ENCODE measurements at regions not wholly inside any gene's neighbourhood (a gene's known extent, or its start where the extent isn't known, plus 50 kb on each side); places are given as distances from the start of the nearest gene placed in this dataset.

DNA sequence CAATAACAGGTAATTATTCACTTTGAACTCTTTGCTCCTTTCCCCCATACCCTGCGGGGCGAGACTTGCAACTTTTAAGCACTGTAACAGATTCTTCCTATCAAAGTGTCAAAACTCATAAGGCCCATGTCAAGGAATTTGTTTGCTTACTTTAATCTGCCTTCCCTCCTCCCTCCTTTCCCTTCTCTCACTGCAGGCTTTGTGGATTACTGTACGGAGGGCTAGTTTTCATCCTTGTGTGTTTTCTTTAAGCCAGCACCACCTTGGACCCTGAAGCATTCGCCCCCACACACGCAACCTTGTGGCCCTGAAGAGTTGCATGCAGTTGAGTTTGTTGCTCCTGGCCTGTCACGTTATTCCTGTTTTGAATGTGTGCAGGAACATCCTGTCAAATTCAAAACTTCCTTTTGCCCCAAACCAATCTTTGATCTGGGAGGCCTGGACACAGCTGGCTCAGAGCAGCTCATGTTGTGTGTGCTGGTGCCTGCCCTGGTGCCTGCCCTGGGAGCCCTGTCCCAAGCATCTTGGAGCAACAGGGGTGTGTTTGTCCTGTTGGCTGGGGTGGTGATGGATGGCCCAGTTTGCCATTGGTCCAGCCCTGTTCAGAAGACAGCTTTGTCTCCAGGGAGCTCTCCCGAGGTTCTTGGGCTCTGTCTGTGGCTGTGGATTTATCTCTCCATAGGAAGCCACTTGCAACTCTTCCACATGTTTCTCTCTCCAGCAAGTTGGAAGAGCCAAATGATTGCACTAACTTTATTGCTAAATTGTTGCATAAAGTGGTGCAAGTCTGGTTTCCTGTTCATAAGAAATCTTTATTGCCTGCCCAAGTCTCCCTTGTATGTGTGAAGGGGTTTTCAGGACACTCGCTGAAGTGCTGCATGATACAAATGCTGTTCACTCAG, 199.6 kb downstream of the VAPA start:
- no peaks in the 10 kb centered on the region for H3K36me3 ChIP-seq
- no peak for TF ChIP-seq POLR2A (IDR thresholded peaks at IDR 0.05)
- TF ChIP-seq, protein P1, sequence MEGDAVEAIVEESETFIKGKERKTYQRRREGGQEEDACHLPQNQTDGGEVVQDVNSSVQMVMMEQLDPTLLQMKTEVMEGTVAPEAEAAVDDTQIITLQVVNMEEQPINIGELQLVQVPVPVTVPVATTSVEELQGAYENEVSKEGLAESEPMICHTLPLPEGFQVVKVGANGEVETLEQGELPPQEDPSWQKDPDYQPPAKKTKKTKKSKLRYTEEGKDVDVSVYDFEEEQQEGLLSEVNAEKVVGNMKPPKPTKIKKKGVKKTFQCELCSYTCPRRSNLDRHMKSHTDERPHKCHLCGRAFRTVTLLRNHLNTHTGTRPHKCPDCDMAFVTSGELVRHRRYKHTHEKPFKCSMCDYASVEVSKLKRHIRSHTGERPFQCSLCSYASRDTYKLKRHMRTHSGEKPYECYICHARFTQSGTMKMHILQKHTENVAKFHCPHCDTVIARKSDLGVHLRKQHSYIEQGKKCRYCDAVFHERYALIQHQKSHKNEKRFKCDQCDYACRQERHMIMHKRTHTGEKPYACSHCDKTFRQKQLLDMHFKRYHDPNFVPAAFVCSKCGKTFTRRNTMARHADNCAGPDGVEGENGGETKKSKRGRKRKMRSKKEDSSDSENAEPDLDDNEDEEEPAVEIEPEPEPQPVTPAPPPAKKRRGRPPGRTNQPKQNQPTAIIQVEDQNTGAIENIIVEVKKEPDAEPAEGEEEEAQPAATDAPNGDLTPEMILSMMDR (IDR thresholded peaks at IDR 0.05) = no peak
- H3K4me3 ChIP-seq (replicated peaks in 1 of 3) = no peak overlapping the region
- no peak for DNase-seq
- no peaks in the 10 kb centered on the region for H3K4me1 ChIP-seq
- H3K9me3 ChIP-seq = no peaks in the 10 kb centered on the region
- WGBS, 2 donors = 77 to 80% methylated on average over 8 of the region's 8 CpGs
- no peaks in the 10 kb centered on the region for H3K27me3 ChIP-seq
- intact Hi-C loops (cut with DNase I) = no loop called here
- H3K27ac ChIP-seq = no peak overlapping the region

DNA sequence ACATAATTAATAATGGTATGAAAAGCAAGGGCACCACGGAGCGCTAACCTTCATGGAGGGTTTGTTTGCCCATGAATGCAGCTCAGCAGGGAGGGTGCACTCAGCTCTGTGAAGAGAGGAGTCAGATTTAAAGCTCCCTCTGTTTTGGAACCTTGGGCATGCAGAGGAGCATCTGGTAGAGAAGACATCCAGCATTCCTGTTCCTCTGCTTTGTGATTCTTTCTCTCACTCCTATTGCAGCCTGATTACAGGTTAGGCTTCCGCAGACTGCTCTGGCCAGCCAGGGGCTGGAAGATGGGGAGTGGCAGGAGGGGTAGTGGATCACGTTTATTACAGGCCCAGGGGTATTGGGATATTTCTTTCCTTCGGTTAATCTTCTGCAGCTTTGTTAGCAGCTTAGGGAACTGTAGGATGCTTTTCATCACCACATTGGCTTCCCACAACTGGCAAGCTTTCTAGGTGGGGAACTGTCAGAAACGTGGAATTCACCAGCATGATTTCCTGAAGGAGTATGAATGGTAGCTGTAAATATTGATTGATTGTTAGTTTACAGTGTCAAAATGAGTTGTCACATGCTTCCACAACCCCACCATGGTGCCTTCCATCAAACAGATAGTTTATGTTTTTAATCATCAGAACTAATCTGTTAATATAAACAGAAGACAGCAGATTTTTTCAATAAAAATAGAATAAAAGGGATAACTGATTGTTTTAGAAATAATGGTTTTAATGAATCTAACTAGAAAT, 201.1 kb downstream of the VAPA start:
- no peak overlapping the region for H3K4me3 ChIP-seq (replicated peaks in 1 of 3)
- no peaks in the 10 kb centered on the region for H3K4me1 ChIP-seq
- H3K36me3 ChIP-seq = no peaks in the 10 kb centered on the region
- H3K27ac ChIP-seq = no peak overlapping the region
- H3K27me3 ChIP-seq = no peaks in the 10 kb centered on the region
- DNase-seq = no peak
- intact Hi-C loops (cut with DNase I) = no loop called here
- H3K9me3 ChIP-seq = no peaks in the 10 kb centered on the region
- no peak for TF ChIP-seq POLR2A (IDR thresholded peaks at IDR 0.05)
- TF ChIP-seq, protein P1 (IDR thresholded peaks at IDR 0.05) = no peak
- 74 to 80% methylated on average over 6 of the region's 6 CpGs for WGBS, 2 donors

DNA sequence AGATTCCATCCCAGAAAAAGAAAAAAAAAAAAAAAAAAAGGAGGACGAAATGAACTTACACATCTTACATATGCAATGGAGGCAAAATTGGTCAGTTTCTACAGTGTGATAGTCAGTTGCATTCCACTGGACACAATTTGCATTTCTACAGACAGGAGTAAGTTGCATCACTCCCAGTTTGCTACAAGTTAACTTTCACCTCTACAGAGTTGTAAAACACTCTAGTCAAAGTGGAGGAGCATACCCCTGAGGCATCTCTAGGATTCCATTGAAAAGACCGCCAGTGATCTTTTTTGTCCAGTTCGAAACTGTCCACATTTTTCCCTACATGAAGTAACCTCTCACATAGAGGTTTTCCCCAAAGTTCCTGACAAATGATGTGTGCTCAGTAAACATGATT, 202.8 kb downstream of the VAPA start:
- 91 to 96% methylated on average over 3 of the region's 3 CpGs for WGBS, 2 donors
- intact Hi-C loops (cut with DNase I) = no loop called here
- no peaks in the 10 kb centered on the region for H3K9me3 ChIP-seq

DNA sequence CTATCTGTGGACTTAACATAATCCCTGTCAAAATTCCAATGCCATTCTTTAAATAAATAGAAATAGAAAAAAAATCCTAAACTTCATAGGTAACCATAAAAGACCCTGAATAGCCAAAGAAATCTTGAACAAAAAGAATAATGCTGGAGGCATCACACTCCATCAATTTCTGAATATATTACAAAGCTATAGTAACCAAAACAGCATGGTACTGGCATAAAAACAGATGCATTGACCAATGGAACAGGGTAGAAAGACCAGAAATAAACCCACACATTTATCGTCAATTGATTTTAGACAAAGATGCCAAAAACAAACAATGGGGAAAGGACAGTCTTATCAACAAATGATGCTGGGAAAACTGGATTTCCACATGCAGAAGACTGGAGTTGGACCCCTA, 205.7 kb downstream of the VAPA start:
- TF ChIP-seq, protein P1 (IDR thresholded peaks at IDR 0.05) = no peak
- no peak for TF ChIP-seq POLR2A (IDR thresholded peaks at IDR 0.05)
- no peaks in the 10 kb centered on the region for H3K9me3 ChIP-seq
- WGBS, 2 donors = 98% methylated on average over 1 of the region's 1 CpG
- intact Hi-C loops (cut with DNase I) = no loop called here
- no peaks in the 10 kb centered on the region for H3K36me3 ChIP-seq
- peaks cover 0 to 6% of the 10 kb centered on the region in 2 donors for H3K4me1 ChIP-seq
- DNase-seq = no peak
- H3K4me3 ChIP-seq (replicated peaks in 1 of 3) = no peak overlapping the region
- no peak overlapping the region for H3K27ac ChIP-seq
- H3K27me3 ChIP-seq = no peaks in the 10 kb centered on the region

More for the DNA sequence above, 202.8 kb downstream of the VAPA start:
- no peak for TF ChIP-seq POLR2A (IDR thresholded peaks at IDR 0.05)
- TF ChIP-seq, protein P1 (IDR thresholded peaks at IDR 0.05) = no peak
- H3K36me3 ChIP-seq = no peaks in the 10 kb centered on the region
- H3K4me3 ChIP-seq (replicated peaks in 1 of 3) = no peak overlapping the region
- H3K27ac ChIP-seq = no peak overlapping the region
- no peak for DNase-seq
- H3K27me3 ChIP-seq = no peaks in the 10 kb centered on the region
- H3K4me1 ChIP-seq = no peaks in the 10 kb centered on the region

DNA sequence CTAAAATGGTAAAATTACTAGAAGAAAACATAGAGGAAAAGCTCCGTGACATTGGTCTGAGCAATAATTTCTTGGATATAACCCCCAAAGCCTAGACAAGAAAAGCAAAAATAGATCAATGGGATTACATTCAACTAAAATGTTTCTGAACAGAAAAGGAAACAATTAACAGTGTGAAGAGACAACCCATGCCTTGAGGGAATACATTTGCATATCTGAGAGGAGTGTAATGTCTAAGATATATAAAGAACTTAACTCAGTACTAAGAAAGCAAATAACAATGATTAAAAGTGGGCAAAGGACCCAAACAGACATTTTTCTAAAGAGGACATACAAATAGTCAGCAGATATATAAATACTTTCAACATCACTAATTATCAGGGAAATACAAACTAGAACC, 206.2 kb downstream of the VAPA start:
- Histone ChIP-seq H3K4me1 (peaks cover 0 to 6% of the 10 kb centered on the region in 2 donors), H3K27me3 (no peaks in the 10 kb centered on the region), H3K27ac (no peak overlapping the region), H3K36me3 (no peaks in the 10 kb centered on the region), H3K4me3 (replicated peaks in 1 of 3) (no peak overlapping the region), H3K9me3 (no peaks in the 10 kb centered on the region)
- TF ChIP-seq, protein P1 (IDR thresholded peaks at IDR 0.05) = no peak
- TF ChIP-seq POLR2A (IDR thresholded peaks at IDR 0.05) = no peak
- DNase-seq = no peak
- intact Hi-C loops (cut with DNase I) = no loop called here
- 89 to 91% methylated on average over 1 of the region's 1 CpG for whole genome bisulfite sequencing, 2 donors
